GM21381 (cell line): ENCODE measurements at regions not wholly inside any gene's neighbourhood (a gene's known extent, or its start where the extent isn't known, plus 50 kb on each side); places are given as distances from the start of the nearest gene placed in this dataset.
"Not testable (repeated sequence)": the region's sequence is repeated elsewhere in the genome, so short reads cannot be mapped to it uniquely, and the experiment has no call there.

Experiments used
- ATAC-seq: cut with Tn5 transposase; IDR thresholded peaks from one replicate; pipeline ENCODE4 v1.9.1; 2021; ENCODE audit warnings: mild to moderate bottlenecking, moderate library complexity; ENCODE audit not compliant: unreplicated experiment

- ATAC-seq, result peak; percentile 46
These were observed 335.7 kb upstream of the FSTL5 start for GRCh38 chr4:162499478-162499877.

- ATAC-seq, result no peak
These were observed 334.4 kb upstream of the FSTL5 start for GRCh38 chr4:162498168-162498567.

DNA sequence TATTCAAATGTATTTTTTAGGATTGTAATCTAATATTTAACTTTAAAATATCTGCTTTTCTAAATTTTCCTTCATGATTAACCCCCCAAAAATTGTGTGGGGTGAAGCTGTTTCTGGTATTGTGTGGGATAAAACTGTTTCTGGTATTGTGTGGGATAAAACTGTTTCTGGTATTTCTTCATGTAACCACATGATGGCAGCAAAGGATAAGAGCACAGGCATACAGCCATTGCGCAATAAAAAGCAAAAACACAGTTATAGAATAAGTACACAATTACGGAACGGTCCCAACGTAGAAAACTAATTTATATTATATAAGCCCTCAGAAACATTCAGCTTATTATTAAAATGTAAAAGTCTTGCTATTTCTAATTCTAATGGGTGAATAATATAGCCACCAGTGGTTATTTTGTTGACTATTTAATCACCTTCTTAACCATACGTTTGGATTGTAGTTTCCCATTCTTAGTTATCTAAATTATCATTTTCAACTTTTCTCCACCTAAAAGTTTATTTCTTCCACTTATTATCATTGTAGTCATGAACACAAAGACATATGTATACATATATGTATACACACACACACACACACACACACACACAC lies 333.9 kb upstream of the FSTL5 start:
- peak; percentile 75 for ATAC-seq

GRCh38 chr4:162494935-162495334 lies 331.1 kb upstream of the FSTL5 start:
- no peak for ATAC-seq

DNA sequence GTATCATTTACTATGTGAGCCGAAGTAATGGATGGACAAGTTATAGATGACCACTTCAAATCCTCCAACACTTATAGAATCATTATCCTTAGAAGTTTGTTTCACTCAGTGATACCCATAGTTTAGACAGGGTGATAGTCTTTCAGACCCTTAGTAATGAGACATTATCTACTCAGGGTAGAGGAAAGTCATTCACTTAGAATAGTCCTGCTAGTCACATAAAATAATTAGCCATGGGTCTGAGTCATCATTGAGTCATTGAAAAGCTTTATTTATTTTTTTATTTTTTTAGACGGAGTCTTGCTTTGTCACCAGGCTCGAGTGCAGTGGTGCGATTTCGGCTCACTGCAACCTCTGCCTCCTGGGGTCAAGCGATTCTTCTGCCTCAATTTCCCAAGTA lies 321.7 kb upstream of the FSTL5 start:
- no peak for ATAC-seq

GRCh38 chr4:162475246-162475645 lies 311.4 kb upstream of the FSTL5 start:
- ATAC-seq, result no peak

DNA sequence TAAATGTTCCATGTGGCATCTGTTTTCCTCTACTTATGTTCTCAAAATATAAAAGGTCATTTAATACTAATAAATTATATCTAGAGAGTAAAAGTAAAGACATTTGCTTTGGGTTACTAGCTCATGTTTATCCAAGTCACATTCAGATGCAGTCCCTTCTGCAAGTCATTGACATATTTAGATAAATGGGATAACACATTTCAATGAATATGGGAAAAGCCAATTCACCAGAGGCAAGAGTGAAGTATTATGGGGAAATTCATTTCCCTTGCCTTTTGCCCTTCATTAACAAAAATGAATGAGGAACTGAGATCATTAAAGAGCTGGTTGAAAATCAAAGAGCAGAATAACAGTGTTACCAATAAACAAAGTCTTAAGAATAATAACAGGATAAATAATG lies 306.2 kb upstream of the FSTL5 start:
- no peak for ATAC-seq

- ATAC-seq, result not testable (repeated sequence)
These were observed 301.6 kb upstream of the FSTL5 start for GRCh38 chr4:162465356-162465755.

DNA sequence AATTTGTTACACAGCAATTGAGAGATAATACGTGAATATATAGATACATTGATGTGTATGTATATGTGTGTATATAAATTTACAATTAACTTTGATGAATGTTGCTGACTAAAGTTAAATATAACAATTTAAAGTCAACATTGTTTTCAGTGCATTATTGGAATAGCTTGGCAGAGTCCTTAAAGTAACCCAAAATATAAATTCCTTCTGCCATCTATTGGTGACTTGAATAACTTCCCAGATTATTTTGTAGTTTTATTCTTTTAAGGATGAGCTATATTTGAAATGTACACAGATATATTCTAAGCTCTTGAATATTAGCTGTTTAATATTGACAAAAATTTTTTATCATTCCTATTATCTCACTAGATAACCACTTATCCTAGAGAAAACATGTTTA lies 298.2 kb upstream of the FSTL5 start:
- ATAC-seq, result no peak

DNA sequence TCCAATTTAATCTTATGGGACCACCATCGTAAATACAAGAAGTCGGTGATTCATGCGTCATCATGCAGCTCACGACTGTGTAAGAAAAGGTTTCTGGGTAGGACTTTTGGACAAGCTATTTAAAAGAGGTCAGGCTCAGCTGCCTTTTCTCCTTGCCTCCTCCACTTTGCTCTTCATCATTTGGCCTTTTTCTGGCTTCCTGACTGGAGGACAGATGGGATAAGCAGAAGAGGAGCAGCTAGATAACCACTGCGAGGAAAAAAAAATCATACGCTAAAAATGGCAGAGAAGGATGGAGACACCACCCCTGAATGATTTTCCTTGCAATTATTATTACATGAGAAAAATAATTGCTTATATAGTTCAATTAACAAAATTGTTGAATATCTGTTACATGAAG lies 294.3 kb upstream of the FSTL5 start:
- ATAC-seq, result no peak

GRCh38 chr4:162457071-162457865 lies 293.5 kb upstream of the FSTL5 start:
- ATAC-seq, result no peak

DNA sequence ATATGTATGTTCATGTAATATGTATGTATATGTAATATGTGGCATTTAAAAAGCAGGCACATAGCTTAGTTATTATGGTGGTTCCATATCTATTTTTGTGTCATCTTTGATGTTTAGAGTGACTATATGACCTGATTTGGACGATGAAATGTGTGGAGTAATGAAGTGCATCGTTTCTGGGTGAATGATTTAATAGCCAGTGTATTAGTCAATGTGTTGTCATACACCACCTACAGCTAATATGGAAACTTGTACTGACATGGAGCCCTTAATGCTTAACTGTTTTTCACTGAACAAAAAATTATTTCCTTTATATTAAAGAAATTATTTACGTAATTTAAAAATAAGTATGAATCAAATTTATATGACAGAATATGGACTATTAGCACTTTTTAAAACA lies 292.3 kb upstream of the FSTL5 start:
- ATAC-seq, result no peak

DNA sequence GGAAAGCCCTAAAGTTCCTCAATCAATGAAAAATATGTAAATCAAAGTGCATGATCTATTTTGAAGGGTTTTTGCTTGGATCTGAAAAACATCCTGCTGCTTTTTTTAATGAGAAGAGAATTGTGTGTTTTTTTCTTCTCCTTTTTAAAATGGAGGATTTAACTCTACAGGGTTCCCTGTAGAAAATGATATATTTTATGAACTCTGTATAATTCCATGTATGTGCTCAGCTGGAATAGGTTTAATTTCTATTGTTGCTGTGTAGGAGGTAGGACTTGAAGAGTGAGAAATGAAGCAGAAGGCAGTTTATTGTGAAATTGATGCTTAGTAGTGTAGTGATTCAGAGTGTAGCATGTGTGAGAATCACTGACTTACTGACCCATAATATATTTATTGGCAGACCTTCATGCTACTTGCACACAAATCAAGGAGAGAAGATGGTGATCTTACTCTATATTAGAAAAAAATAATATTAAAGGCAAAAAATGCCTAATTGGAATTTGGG lies 286.8 kb upstream of the FSTL5 start:
- no peak for ATAC-seq

GRCh38 chr4:162443510-162443909 lies 279.7 kb upstream of the FSTL5 start:
- no peak for ATAC-seq

- no peak for ATAC-seq
These were observed 278.3 kb upstream of the FSTL5 start for GRCh38 chr4:162442128-162442527.

DNA sequence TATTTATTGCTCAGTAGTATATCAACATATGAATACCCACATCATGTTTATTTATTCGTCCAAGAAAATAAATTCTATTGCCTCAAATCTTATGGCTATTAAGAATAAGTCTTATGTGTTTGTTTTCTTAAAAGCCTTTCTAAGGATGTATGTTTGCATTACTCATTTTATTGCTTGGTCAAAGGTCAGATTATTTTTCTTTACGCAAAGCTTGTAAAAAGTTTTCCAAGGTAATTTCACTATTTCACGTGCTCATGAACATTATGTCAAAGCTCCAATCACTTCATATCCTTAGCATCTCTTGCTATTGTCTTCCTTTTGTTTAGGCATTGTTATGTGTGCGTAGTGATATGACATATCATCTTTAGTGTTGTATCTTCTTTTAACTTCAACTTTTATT lies 258.5 kb upstream of the FSTL5 start:
- ATAC-seq, result no peak

GRCh38 chr4:162410854-162411253 lies 247.1 kb upstream of the FSTL5 start:
- ATAC-seq, result no peak

- ATAC-seq, result no peak
These were observed 245.2 kb upstream of the FSTL5 start for GRCh38 chr4:162409048-162409447.

DNA sequence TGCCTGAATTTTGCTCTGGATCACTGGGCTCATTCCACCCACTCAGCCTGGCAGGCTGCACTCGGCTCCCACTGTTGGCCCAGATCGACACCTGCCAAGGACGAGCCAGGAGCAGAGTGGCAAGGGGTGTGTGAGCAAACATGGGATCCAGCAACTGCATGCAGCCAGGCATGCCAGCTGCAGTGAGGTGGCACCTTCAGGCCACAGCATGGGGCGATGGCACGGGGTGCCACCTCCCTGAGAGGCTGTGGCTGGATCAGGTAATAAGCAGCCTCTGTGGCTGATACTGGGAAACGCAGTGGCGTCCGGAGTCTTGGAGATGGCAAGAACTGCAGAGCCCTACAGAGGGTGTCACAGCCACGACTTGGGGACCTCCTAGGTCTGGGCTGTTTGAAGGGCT lies 244.5 kb upstream of the FSTL5 start:
- no peak for ATAC-seq

- ATAC-seq, result no peak
These were observed 243.0 kb upstream of the FSTL5 start for GRCh38 chr4:162406637-162407365.

GRCh38 chr4:162403932-162404331 lies 240.1 kb upstream of the FSTL5 start:
- ATAC-seq, result no peak

DNA sequence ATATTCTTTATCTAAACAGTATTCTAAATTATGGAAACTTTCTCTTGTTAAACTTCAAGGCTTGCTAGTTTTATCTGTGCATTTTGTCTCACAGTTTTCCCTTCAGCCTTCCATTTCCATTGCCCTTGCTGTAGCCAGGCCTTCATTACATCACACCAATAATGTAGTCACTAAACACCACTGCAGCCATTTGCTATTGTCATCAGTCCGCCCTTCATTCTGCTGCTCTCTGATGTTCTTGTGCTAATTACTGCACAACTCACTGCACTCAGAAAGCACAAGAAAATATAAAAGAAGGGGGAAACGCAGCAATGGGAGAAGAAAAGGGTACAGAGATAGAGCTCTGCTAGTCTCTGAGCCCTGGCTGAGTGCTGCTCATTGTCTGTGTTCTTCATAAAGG lies 239.6 kb upstream of the FSTL5 start:
- ATAC-seq, result no peak
